HEK293 (cell line): ENCODE measurements at regions not wholly inside any gene's neighbourhood (a gene's known extent, or its start where the extent isn't known, plus 50 kb on each side); places are given as distances from the start of the nearest gene placed in this dataset.

ENCODE experiments used
- CTCF ChIA-PET: fragments of 350-600 bp; formaldehyde crosslinking; extraction: SDS; loops from one replicate; lab custom pipeline; 2021; ENCODE audit warnings: antibody characterized with exemption; lab: Yijun Ruan, JAX
- POLR2A ChIA-PET: fragments of 300-600 bp; formaldehyde crosslinking; extraction: SDS; loops from one replicate; lab custom pipeline; 2020; ENCODE audit warnings: antibody characterized with exemption, inconsistent platforms; lab: Yijun Ruan, JAX
- H3K27ac ChIP-seq: fragments of 200-500 bp; sonication (Bioruptor generic); 2 replicates; pipeline ENCODE4 v1.5.1; 2014; ENCODE audit warnings: low read depth, low read length, control low read depth, inconsistent platforms; ENCODE audit errors: extremely low read depth
- H3K36me3 ChIP-seq, 2 experiments: fragments of 200-500 bp in 1 of 2; sonication (Bioruptor generic) in 1 of 2; 1 replicate in 1 of 2; 2 replicates in 1 of 2; pipeline ENCODE4 v1.5.1; 2014 to 2017; ENCODE audit warnings: inconsistent platforms in 2 of 2, low read length in 2 of 2; ENCODE audit not compliant: control insufficient read depth in 2 of 2, insufficient read depth in 1 of 2
- H3K4me1 ChIP-seq: fragments of 200-500 bp; sonication (Bioruptor generic); 2 replicates; pipeline ENCODE4 v1.5.1; 2014; ENCODE audit warnings: mild to moderate bottlenecking, low read length, inconsistent platforms; ENCODE audit not compliant: control insufficient read depth, insufficient read depth
- H3K4me3 ChIP-seq: 2 replicates; pipeline ENCODE4 v1.5.1; 2011; ENCODE audit warnings: low read depth, mild to moderate bottlenecking, control low read depth, low read length, moderate library complexity
- H3K9me3 ChIP-seq: fragments of 200-500 bp; sonication (Bioruptor generic); 2 replicates; pipeline ENCODE4 v1.5.1; 2014; ENCODE audit warnings: low read depth, low read length, inconsistent platforms; ENCODE audit not compliant: control insufficient read depth, insufficient read depth
- HOXA7 ChIP-seq: sonication (generic); formaldehyde crosslinking; IDR thresholded peaks from 2 replicates; pipeline ENCODE4 v1.8.1; 2022; ENCODE audit warnings: missing genetic modification reagents, borderline replicate concordance
- HOXC10 ChIP-seq: sonication (generic); formaldehyde crosslinking; IDR thresholded peaks from 2 replicates; pipeline ENCODE4 v1.8.1; 2023; ENCODE audit warnings: mild to moderate bottlenecking, missing genetic modification reagents
- HOXD13 ChIP-seq: sonication (generic); formaldehyde crosslinking; IDR thresholded peaks from 2 replicates; pipeline ENCODE4 v1.8.0; 2022; ENCODE audit warnings: missing genetic modification reagents, borderline replicate concordance
- KLF9 ChIP-seq: fragments of 450-650 bp; formaldehyde crosslinking; IDR thresholded peaks from 2 replicates; pipeline ENCODE4 v1.5.1; 2016; ENCODE audit warnings: missing biosample characterization, missing genetic modification characterization, low read depth
- MEIS1 ChIP-seq: sonication (generic); formaldehyde crosslinking; IDR thresholded peaks from 2 replicates; pipeline ENCODE4 v1.8.1; 2022; ENCODE audit warnings: missing genetic modification reagents, mild to moderate bottlenecking, borderline replicate concordance
- REPIN1 ChIP-seq: fragments of 450-650 bp; formaldehyde crosslinking; IDR thresholded peaks from 2 replicates; pipeline ENCODE4 v1.5.1; 2017; ENCODE audit warnings: missing biosample characterization, missing genetic modification characterization, low read depth
- WT1 ChIP-seq: fragments of 450-650 bp; formaldehyde crosslinking; IDR thresholded peaks from 2 replicates; pipeline ENCODE4 v1.5.1; 2016; ENCODE audit warnings: missing biosample characterization, missing genetic modification characterization
- YY1 ChIP-seq: fragments of 450-650 bp; formaldehyde crosslinking; IDR thresholded peaks from 2 replicates; pipeline ENCODE4 v1.5.1; 2018; ENCODE audit warnings: missing biosample characterization, missing genetic modification characterization
- ZBTB1 ChIP-seq: fragments of 450-650 bp; formaldehyde crosslinking; IDR thresholded peaks from 2 replicates; pipeline ENCODE4 v1.5.1; 2016; ENCODE audit warnings: missing biosample characterization, missing genetic modification characterization
- ZNF10 ChIP-seq: fragments of 450-650 bp; formaldehyde crosslinking; IDR thresholded peaks from 2 replicates; pipeline ENCODE4 v1.5.1; 2017; ENCODE audit warnings: missing biosample characterization, missing genetic modification characterization
- ZNF133 ChIP-seq: fragments of 450-650 bp; formaldehyde crosslinking; IDR thresholded peaks from 2 replicates; pipeline ENCODE4 v1.5.1; 2016; ENCODE audit warnings: missing biosample characterization, missing genetic modification characterization
- ZNF138 ChIP-seq: fragments of 450-650 bp; formaldehyde crosslinking; IDR thresholded peaks from 2 replicates; pipeline ENCODE4 v1.5.1; 2016; ENCODE audit warnings: missing biosample characterization, missing genetic modification characterization, borderline replicate concordance
- ZNF404 ChIP-seq: fragments of 450-650 bp; formaldehyde crosslinking; IDR thresholded peaks from 2 replicates; pipeline ENCODE4 v1.5.1; 2017; ENCODE audit warnings: missing biosample characterization, missing genetic modification characterization
- ZNF433 ChIP-seq: fragments of 450-650 bp; formaldehyde crosslinking; IDR thresholded peaks from 2 replicates; pipeline ENCODE4 v1.5.1; 2016; ENCODE audit warnings: missing biosample characterization, missing genetic modification characterization, low read depth
- ZNF501 ChIP-seq: fragments of 450-650 bp; formaldehyde crosslinking; IDR thresholded peaks from 2 replicates; pipeline ENCODE4 v1.5.1; 2016; ENCODE audit warnings: missing biosample characterization, missing genetic modification characterization
- ZNF561 ChIP-seq: fragments of 450-650 bp; IDR thresholded peaks from 2 replicates; pipeline ENCODE4 v1.5.1; 2018; ENCODE audit warnings: missing biosample characterization, missing genetic modification characterization, borderline replicate concordance
- ZNF664 ChIP-seq: fragments of 450-650 bp; formaldehyde crosslinking; IDR thresholded peaks from 2 replicates; pipeline ENCODE4 v1.5.1; 2016; ENCODE audit warnings: missing biosample characterization, missing genetic modification characterization
- ZNF76 ChIP-seq: fragments of 450-650 bp; formaldehyde crosslinking; IDR thresholded peaks from 2 replicates; pipeline ENCODE4; 2016; ENCODE audit warnings: low read depth, missing biosample characterization, missing genetic modification characterization, borderline replicate concordance
- ZSCAN16 ChIP-seq: fragments of 450-650 bp; formaldehyde crosslinking; IDR thresholded peaks from 2 replicates; pipeline ENCODE4 v1.5.1; 2016; ENCODE audit warnings: missing biosample characterization, missing genetic modification characterization
- TF ChIP-seq, protein P1 (sequence below): fragments of 450-650 bp; formaldehyde crosslinking; IDR thresholded peaks from 2 replicates; pipeline ENCODE4 v1.5.1; 2016; ENCODE audit warnings: missing biosample characterization, missing genetic modification characterization, borderline replicate concordance
- TF ChIP-seq, protein P2 (sequence below): fragments of 450-650 bp; formaldehyde crosslinking; conservative IDR thresholded peaks from 2 replicates; pipeline ENCODE4 v1.5.1; 2016; ENCODE audit warnings: low read depth, missing biosample characterization, missing genetic modification characterization
- TF ChIP-seq, protein P3 (sequence below): fragments of 450-650 bp; formaldehyde crosslinking; IDR thresholded peaks from 2 replicates; pipeline ENCODE4 v1.5.1; 2016; ENCODE audit warnings: missing biosample characterization, missing genetic modification characterization, borderline replicate concordance
- TF ChIP-seq, protein P4 (sequence below): fragments of 450-650 bp; formaldehyde crosslinking; IDR thresholded peaks from 2 replicates; pipeline ENCODE4 v1.5.1; 2016; ENCODE audit warnings: missing biosample characterization, missing genetic modification characterization

DNA sequence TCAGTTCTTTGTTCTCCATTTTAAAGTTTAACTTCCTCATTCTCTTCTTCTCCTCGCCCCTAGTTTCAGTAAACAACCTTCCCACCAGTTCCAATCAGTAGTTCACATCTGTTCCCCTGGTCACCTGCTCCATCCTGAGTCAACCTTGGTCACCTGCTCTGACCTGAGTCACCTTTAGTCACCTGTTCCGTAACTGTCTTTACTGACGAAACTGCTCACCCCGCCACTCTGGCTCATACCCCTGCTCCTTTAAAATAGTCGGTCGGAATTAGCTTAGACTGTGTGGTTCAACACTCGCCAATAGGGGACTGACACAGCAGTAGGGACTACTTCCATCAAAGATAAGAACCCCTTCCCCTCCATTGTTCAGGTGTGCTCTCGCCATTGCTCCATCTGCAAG is 76.3 kb upstream of the GPBP1 start:
- CTCF ChIA-PET: no interaction called here
- no peaks in the 10 kb centered on the region for H3K4me1 ChIP-seq
- no peak for TF ChIP-seq KLF9
- no peak for TF ChIP-seq HOXD13 (CRISPR knock-in tag)
- no peak for TF ChIP-seq REPIN1 (tag by site-specific recombination)
- no peak for TF ChIP-seq HOXA7 (CRISPR knock-in tag)
- no peak for TF ChIP-seq ZSCAN16
- TF ChIP-seq YY1: no peak
- TF ChIP-seq ZNF561 (tag by site-specific recombination): no peak
- TF ChIP-seq HOXC10 (CRISPR knock-in tag): no peak
- TF ChIP-seq, protein P1, sequence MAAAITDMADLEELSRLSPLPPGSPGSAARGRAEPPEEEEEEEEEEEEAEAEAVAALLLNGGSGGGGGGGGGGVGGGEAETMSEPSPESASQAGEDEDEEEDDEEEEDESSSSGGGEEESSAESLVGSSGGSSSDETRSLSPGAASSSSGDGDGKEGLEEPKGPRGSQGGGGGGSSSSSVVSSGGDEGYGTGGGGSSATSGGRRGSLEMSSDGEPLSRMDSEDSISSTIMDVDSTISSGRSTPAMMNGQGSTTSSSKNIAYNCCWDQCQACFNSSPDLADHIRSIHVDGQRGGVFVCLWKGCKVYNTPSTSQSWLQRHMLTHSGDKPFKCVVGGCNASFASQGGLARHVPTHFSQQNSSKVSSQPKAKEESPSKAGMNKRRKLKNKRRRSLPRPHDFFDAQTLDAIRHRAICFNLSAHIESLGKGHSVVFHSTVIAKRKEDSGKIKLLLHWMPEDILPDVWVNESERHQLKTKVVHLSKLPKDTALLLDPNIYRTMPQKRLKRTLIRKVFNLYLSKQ (tag by site-specific recombination): no peak
- TF ChIP-seq ZNF664 (tag by site-specific recombination): no peak
- H3K9me3 ChIP-seq: no peaks in the 10 kb centered on the region
- no peak overlapping the region for H3K27ac ChIP-seq
- POLR2A ChIA-PET: no interaction called here
- H3K36me3 ChIP-seq: no peaks in the 10 kb centered on the region
- H3K4me3 ChIP-seq: no peak overlapping the region

DNA sequence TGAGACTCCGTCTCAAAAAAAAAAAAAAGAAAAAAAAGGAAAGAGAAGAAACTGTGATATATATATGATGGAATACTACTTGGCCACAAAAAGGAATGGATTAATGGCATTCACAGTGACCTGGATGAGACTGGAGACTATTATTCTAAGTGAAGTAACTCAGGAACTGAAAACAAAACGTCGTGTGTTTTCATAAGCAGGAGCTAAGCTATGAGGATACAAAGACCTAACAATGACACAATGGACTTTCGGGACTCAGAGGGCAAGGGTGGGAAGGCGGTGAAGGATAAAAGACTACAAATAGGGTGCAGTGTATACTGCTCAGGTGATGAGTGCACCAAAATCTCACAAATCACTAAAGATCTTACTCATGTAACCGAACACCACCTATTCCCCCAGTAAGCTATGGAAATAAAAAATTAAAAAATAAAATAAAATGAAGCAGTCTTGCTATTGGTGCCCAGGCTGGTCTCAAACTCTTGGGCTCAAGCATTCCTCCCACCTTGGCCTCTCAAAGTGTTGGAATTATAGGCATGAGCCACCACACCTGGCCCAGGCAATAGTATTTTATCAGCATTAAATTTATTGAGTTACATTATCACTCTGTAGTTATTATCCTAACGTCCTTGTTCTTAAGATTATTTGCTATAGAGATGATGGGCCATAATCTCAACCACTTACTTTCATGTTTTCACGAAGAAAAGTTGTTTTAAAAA is 71.5 kb upstream of the GPBP1 start:
- ChIA-PET POLR2A (interaction anchor here (0.6 kb wide), 1 partner anchor 1061 kb away, joined by 3 read pairs; no protein-coding TSS in a partner anchor), CTCF (interaction anchor here (0.6 to 0.7 kb wide), 2 partner anchors 200 to 929 kb away, joined by 3 read pairs; no protein-coding TSS in a partner anchor)
- H3K4me3 ChIP-seq: no peak overlapping the region
- no peak for TF ChIP-seq ZNF501
- no peak for TF ChIP-seq ZNF404 (tag by site-specific recombination)
- no peak for TF ChIP-seq ZBTB1 (tag by site-specific recombination)
- TF ChIP-seq ZNF133 (tag by site-specific recombination): no peak
- no peak for TF ChIP-seq WT1 (tag by site-specific recombination)
- TF ChIP-seq ZNF10 (tag by site-specific recombination): no peak
- no peak for TF ChIP-seq ZNF138 (tag by site-specific recombination)
- no peak for TF ChIP-seq MEIS1
- TF ChIP-seq, protein P2, sequence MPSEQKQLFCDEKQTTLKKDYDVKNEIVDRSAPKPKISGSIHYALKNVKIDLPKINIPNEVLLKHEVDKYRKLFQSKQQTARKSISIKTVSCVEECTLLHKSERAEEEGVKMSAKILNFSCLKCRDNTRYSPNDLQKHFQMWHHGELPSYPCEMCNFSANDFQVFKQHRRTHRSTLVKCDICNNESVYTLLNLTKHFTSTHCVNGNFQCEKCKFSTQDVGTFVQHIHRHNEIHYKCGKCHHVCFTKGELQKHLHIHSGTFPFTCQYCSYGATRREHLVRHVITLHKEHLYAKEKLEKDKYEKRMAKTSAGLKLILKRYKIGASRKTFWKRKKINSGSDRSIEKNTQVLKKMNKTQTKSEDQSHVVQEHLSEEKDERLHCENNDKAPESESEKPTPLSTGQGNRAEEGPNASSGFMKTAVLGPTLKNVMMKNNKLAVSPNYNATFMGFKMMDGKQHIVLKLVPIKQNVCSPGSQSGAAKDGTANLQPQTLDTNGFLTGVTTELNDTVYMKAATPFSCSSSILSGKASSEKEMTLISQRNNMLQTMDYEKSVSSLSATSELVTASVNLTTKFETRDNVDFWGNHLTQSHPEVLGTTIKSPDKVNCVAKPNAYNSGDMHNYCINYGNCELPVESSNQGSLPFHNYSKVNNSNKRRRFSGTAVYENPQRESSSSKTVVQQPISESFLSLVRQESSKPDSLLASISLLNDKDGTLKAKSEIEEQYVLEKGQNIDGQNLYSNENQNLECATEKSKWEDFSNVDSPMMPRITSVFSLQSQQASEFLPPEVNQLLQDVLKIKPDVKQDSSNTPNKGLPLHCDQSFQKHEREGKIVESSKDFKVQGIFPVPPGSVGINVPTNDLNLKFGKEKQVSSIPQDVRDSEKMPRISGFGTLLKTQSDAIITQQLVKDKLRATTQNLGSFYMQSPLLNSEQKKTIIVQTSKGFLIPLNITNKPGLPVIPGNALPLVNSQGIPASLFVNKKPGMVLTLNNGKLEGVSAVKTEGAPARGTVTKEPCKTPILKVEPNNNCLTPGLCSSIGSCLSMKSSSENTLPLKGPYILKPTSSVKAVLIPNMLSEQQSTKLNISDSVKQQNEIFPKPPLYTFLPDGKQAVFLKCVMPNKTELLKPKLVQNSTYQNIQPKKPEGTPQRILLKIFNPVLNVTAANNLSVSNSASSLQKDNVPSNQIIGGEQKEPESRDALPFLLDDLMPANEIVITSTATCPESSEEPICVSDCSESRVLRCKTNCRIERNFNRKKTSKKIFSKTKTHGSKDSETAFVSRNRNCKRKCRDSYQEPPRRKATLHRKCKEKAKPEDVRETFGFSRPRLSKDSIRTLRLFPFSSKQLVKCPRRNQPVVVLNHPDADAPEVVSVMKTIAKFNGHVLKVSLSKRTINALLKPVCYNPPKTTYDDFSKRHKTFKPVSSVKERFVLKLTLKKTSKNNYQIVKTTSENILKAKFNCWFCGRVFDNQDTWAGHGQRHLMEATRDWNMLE: no peak
- no peak for TF ChIP-seq ZNF76 (tag by site-specific recombination)
- TF ChIP-seq, protein P3, sequence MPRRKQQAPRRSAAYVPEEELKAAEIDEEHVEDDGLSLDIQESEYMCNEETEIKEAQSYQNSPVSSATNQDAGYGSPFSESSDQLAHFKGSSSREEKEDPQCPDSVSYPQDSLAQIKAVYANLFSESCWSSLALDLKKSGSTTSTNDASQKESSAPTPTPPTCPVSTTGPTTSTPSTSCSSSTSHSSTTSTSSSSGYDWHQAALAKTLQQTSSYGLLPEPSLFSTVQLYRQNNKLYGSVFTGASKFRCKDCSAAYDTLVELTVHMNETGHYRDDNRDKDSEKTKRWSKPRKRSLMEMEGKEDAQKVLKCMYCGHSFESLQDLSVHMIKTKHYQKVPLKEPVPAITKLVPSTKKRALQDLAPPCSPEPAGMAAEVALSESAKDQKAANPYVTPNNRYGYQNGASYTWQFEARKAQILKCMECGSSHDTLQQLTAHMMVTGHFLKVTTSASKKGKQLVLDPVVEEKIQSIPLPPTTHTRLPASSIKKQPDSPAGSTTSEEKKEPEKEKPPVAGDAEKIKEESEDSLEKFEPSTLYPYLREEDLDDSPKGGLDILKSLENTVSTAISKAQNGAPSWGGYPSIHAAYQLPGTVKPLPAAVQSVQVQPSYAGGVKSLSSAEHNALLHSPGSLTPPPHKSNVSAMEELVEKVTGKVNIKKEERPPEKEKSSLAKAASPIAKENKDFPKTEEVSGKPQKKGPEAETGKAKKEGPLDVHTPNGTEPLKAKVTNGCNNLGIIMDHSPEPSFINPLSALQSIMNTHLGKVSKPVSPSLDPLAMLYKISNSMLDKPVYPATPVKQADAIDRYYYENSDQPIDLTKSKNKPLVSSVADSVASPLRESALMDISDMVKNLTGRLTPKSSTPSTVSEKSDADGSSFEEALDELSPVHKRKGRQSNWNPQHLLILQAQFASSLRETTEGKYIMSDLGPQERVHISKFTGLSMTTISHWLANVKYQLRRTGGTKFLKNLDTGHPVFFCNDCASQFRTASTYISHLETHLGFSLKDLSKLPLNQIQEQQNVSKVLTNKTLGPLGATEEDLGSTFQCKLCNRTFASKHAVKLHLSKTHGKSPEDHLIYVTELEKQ: no peak
- no peak for TF ChIP-seq ZNF433 (tag by site-specific recombination)
- TF ChIP-seq, protein P4, sequence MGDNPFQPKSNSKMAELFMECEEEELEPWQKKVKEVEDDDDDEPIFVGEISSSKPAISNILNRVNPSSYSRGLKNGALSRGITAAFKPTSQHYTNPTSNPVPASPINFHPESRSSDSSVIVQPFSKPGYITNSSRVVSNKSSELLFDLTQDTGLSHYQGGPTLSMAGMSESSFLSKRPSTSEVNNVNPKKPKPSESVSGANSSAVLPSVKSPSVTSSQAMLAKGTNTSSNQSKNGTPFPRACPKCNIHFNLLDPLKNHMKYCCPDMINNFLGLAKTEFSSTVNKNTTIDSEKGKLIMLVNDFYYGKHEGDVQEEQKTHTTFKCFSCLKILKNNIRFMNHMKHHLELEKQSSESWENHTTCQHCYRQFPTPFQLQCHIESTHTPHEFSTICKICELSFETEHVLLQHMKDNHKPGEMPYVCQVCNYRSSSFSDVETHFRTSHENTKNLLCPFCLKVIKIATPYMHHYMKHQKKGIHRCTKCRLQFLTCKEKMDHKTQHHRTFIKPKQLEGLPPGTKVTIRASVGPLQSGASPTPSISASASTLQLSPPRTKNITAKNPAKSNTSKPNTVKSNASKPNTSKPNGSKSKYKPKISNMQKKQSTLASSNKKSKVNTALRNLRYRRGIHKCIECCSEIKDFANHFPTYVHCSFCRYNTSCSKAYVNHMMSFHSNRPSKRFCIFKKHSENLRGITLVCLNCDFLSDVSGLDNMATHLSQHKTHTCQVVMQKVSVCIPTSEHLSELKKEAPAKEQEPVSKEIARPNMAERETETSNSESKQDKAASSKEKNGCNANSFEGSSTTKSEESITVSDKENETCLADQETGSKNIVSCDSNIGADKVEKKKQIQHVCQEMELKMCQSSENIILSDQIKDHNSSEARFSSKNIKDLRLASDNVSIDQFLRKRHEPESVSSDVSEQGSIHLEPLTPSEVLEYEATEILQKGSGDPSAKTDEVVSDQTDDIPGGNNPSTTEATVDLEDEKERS (tag by site-specific recombination): no peak

More for the DNA sequence above, 71.5 kb upstream of the GPBP1 start:
- H3K4me1 ChIP-seq: no peaks in the 10 kb centered on the region
- H3K9me3 ChIP-seq: no peaks in the 10 kb centered on the region
- H3K36me3 ChIP-seq: no peaks in the 10 kb centered on the region
- no peak overlapping the region for H3K27ac ChIP-seq
